IMR-90 (cell line): ENCODE measurements at regions not wholly inside any gene's neighbourhood (a gene's known extent, or its start where the extent isn't known, plus 50 kb on each side); places are given as distances from the start of the nearest gene placed in this dataset.

Experiments used
- CEBPB ChIP-seq: IDR thresholded peaks from 2 replicates; pipeline ENCODE4 v1.6.1; 2012; ENCODE audit warnings: low read depth, low read length, improper control_type of control experiment
- CTCF ChIP-seq: conservative IDR thresholded peaks from 2 replicates; pipeline ENCODE4 v1.5.1; 2012; ENCODE audit warnings: mild to moderate bottlenecking, low read depth, low read length, improper control_type of control experiment
- ELK1 ChIP-seq: fragments of 150-350 bp; IDR thresholded peaks from 2 replicates; pipeline ENCODE4 v1.6.1; 2016; ENCODE audit warnings: low read depth, mild to moderate bottlenecking, low read length, moderate library complexity, borderline replicate concordance
- FOS ChIP-seq: fragments of 150-350 bp; IDR thresholded peaks from 2 replicates; pipeline ENCODE4 v1.6.1; 2016; ENCODE audit warnings: low read depth, low read length
- MAFK ChIP-seq: IDR thresholded peaks from 2 replicates; pipeline ENCODE4 v1.6.1; 2012; ENCODE audit warnings: low read depth, low read length, improper control_type of control experiment
- MXI1 ChIP-seq: IDR thresholded peaks from 2 replicates; pipeline ENCODE4 v1.6.1; 2012; ENCODE audit warnings: low read depth, mild to moderate bottlenecking, low read length, moderate library complexity, borderline replicate concordance
- POLR2A ChIP-seq: IDR thresholded peaks from 2 replicates; pipeline ENCODE4 v1.6.1; 2012; ENCODE audit warnings: mild to moderate bottlenecking, low read depth, low read length
- RAD21 ChIP-seq: IDR thresholded peaks from 2 replicates; pipeline ENCODE4 v1.6.1; 2012; ENCODE audit warnings: low read length, improper control_type of control experiment
- RCOR1 ChIP-seq: IDR thresholded peaks from 2 replicates; pipeline ENCODE4 v1.6.1; 2012; ENCODE audit warnings: mild to moderate bottlenecking, low read length, improper control_type of control experiment; ENCODE audit not compliant: insufficient replicate concordance
- RFX5 ChIP-seq: IDR thresholded peaks from 2 replicates; pipeline ENCODE4 v1.8.0; 2012; ENCODE audit warnings: low read depth, mild to moderate bottlenecking, low read length, moderate library complexity
- USF2 ChIP-seq: fragments of 150-350 bp; IDR thresholded peaks from 2 replicates; pipeline ENCODE4 v1.6.1; 2017; ENCODE audit warnings: mild to moderate bottlenecking, antibody characterized with exemption, low read length, low read depth

- TF ChIP-seq CTCF (no peak), FOS (no peak), POLR2A (no peak), USF2 (no peak), MXI1 (no peak), RFX5 (no peak), RCOR1 (no peak), CEBPB (no peak), MAFK (no peak), RAD21 (no peak), ELK1 (no peak)
Measured at GRCh38 chr10:117716889-117717288, 174.3 kb downstream of the EMX2 start.
